ENCODE measurements at regions not wholly inside any gene's neighbourhood (a gene's known extent, or its start where the extent isn't known, plus 50 kb on each side); places are given as distances from the start of the nearest gene placed in this dataset.

DNA sequence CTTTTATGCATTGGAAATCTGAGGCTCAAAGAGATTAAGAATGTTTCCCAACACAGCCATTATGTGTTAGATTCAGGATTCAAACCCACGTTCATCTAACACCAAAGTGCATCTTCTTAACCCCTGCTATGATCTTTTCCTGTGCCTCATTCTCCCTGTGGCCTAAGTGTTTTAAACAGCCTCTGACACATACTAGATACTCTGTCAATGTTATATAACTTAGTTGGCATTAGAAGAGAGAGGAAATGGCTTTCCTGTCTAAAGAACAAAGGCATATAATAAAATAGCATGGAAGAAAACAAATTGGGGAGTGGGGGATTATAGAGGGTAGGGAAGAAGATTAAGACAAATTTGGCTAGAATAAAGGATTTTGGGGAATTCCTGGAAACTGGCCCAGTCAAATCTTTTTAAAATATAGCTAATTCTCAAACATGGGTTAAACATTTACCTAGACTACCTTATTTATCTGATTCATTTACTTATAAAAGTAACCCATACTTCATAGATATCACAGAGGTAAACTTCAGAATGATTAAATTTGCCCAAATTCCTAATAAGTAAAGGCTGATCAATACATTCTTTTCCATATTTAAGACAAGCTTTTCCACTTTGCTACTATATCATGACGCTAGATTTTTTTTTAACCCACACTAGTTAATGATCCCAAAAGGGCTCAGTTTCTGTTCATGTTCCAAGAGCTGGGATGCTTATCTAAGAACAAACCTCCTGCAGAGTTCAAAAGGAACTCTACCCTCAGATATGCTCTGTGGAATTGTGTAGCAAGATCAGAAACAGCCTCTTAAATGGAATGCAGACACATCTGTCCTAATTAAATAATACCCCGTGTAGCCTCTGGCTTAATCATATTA is 122.9 kb upstream of the PTPRG start:
- no peaks in the 10 kb centered on the region for H3K36me3 ChIP-seq (ENCODE audit: insufficient read depth)
- no peaks in the 10 kb centered on the region for H3K27me3 Mint-ChIP-seq (ENCODE audit: insufficient read depth, low read depth, poor library complexity)
- H3F3A ChIP-seq (replicated peaks; ENCODE audit: low read depth), result no peaks in the 10 kb centered on the region
- no peaks in the 10 kb centered on the region for H3K79me2 ChIP-seq (replicated peaks; ENCODE audit: insufficient read depth)
- H3K4me2 ChIP-seq, result no peak overlapping the region
- DNase-seq (ENCODE audit: low spot score), result no peak
- H2AFZ ChIP-seq, result no peak overlapping the region
- ATAC-seq, result no peak
- peaks cover 7% of the 10 kb centered on the region; the same call in 1 of the 2 replicates for H3K9me2 ChIP-seq (ENCODE audit: insufficient read depth)
- H3K27me3 ChIP-seq (ENCODE audit: insufficient read depth), result no peaks in the 10 kb centered on the region
- TF ChIP-seq, protein P1, sequence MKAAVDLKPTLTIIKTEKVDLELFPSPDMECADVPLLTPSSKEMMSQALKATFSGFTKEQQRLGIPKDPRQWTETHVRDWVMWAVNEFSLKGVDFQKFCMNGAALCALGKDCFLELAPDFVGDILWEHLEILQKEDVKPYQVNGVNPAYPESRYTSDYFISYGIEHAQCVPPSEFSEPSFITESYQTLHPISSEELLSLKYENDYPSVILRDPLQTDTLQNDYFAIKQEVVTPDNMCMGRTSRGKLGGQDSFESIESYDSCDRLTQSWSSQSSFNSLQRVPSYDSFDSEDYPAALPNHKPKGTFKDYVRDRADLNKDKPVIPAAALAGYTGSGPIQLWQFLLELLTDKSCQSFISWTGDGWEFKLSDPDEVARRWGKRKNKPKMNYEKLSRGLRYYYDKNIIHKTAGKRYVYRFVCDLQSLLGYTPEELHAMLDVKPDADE (IDR thresholded peaks at IDR 0.05), result no peak
- TF ChIP-seq ZNF331 (CRISPR knock-in tag; IDR thresholded peaks at IDR 0.05; ENCODE audit: low read depth), result no peak
- no peak for TF ChIP-seq CTCF (conservative IDR thresholded peaks at IDR 0.05; ENCODE audit: low read depth in 2 of 2)
- no peak for TF ChIP-seq REST (IDR thresholded peaks at IDR 0.05; ENCODE audit: unreplicated experiment)
- TF ChIP-seq EZH2 (IDR thresholded peaks at IDR 0.05; ENCODE audit: low read depth, unreplicated experiment), result no peak
- TF ChIP-seq CREB1 (CRISPR knock-in tag; IDR thresholded peaks at IDR 0.05; ENCODE audit: low read depth), result no peak
- TF ChIP-seq POLR2AphosphoS5 (IDR thresholded peaks at IDR 0.05; ENCODE audit: low read depth), result no peak
- no peak for TF ChIP-seq EZH2phosphoT487 (IDR thresholded peaks at IDR 0.05; ENCODE audit: unreplicated experiment)
- TF ChIP-seq JUNB (IDR thresholded peaks at IDR 0.05; ENCODE audit: unreplicated experiment), result no peak
- no peak for TF ChIP-seq ZNF462 (CRISPR knock-in tag; IDR thresholded peaks at IDR 0.05)
- TF ChIP-seq STAT1 (IDR thresholded peaks at IDR 0.05; ENCODE audit: unreplicated experiment), result no peak
- TF ChIP-seq ZNF114 (CRISPR knock-in tag; IDR thresholded peaks at IDR 0.05), result no peak
- no peak for TF ChIP-seq NANOG (IDR thresholded peaks at IDR 0.05; ENCODE audit: borderline replicate concordance)
- H3K4me1 Mint-ChIP-seq, result no peaks in the 10 kb centered on the region
- no peak overlapping the region for H3K27ac Mint-ChIP-seq
- H3K27ac ChIP-seq (ENCODE audit: low read depth), result no peak overlapping the region
- H3K4me3 Mint-ChIP-seq, result no peak overlapping the region
- H3K4me1 ChIP-seq (ENCODE audit: insufficient read depth), result no peaks in the 10 kb centered on the region
- peaks cover 12% of the 10 kb centered on the region for H3K36me3 Mint-ChIP-seq (ENCODE audit: low read depth)
- no peaks in the 10 kb centered on the region for H4K20me1 ChIP-seq (replicated peaks; ENCODE audit: insufficient read depth)
- H3K9me3 Mint-ChIP-seq, result peaks cover 22% of the 10 kb centered on the region
- no peak overlapping the region for H3K4me3 ChIP-seq
